ENCODE measurements at regions not wholly inside any gene's neighbourhood (a gene's known extent, or its start where the extent isn't known, plus 50 kb on each side); places are given as distances from the start of the nearest gene placed in this dataset.

DNA sequence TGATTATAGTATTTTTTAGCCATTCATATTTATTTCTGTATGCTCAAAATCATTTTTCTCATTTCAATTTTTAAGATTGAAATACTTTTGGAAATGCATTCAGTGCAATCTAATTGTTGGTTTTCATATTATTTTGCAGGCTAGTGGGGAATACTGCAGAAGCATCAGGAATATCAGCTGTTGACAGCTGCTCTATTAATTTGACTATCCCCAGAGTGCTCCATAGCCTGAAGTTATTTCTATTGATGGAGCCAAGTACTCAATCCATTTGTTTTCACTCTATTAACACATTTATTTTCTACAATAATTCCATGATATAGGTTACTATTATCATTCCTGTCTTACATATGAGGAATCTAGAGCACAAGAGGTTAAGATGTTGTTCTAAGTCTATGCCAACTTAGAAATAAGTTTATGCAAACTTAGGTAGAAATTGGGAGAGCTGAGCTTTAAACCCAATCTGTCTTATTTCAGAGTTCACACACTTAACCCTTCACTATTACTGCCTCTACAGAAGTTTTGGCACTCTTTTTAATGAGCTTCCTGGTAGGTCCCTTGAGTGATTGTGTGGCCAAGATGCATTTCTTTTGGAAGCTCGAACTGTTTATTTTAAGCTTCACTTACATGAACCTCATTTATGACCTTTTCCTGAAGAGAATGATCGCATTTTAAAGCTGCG is 65.6 kb upstream of the PCDH18 start:
- in situ Hi-C loops (cut with MboI; ENCODE audit: low sequenced_read_pairs): no loop called here

DNA sequence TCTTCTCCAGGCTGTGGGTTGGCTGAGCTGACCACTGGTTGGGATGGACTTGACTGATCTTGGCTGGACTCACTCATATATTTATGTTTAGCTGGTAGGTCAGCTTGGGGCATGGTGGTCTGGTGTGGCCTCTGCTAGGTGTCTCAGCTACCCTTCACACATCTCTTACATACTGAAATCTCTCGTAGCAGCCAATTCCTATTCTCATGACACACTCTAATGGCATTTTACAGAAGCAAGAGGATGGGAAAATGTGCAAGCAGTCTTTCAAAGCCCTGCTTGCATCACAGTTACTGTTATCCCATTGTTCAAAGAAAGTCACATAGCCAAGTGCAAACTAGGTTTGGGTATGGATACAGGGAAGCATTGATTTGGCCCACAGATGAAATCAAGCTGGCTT is 55.5 kb upstream of the PCDH18 start:
- in situ Hi-C loops (cut with MboI; ENCODE audit: low sequenced_read_pairs): no loop called here

DNA sequence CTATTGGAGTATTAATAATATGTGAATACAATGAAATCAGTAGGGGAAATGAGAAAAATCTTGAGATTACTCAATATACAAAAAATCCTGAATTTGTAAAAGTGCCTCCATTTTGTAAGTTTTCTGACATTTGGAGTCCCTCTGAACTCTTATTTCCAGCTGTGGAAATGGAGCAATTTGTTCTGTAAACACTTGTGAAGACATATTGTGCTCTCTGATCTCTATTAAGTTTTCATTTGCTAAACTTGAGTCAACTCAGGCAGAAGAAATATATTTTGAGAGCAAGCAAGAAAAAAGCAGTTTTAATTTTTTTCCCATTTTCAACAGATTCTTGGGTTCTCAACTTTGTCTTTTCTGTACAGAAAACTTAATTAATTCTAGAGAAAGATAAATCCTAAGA is 51.4 kb upstream of the PCDH18 start:
- in situ Hi-C loops (cut with MboI; ENCODE audit: low sequenced_read_pairs): no loop called here

Measured in HL-60/S4 treated with retinoic acid at 250 ng/mL for 4 days and 3 days (cell line).